ENCODE measurements at regions not wholly inside any gene's neighbourhood (a gene's known extent, or its start where the extent isn't known, plus 50 kb on each side); places are given as distances from the start of the nearest gene placed in this dataset.
"Not testable (repeated sequence)": the region's sequence is repeated elsewhere in the genome, so short reads cannot be mapped to it uniquely, and the experiment has no call there.

- no peak for DNase-seq
Measured at GRCh38 chr1:221204055-221204833, 325.0 kb downstream of the HLX start.

- no peak for DNase-seq
Measured at GRCh38 chr1:221206076-221206475, 326.8 kb downstream of the HLX start.

- DNase-seq: no peak
Measured at GRCh38 chr1:221212926-221213325, 333.7 kb downstream of the HLX start.

- no peak for DNase-seq
Measured at GRCh38 chr1:221217029-221217428, 337.8 kb downstream of the HLX start.

- DNase-seq: no peak
Measured at GRCh38 chr1:221223281-221223680, 344.0 kb downstream of the HLX start.

- DNase-seq: no peak
Measured at GRCh38 chr1:221227460-221227859, 348.2 kb downstream of the HLX start.

- DNase-seq: no peak
Measured at GRCh38 chr1:221227872-221228337, 348.7 kb downstream of the HLX start.

GRCh38 chr1:221228594-221228993 is 349.4 kb downstream of the HLX start:
- DNase-seq: no peak

- DNase-seq: peak; percentile 13
Measured at GRCh38 chr1:221230605-221231004, 351.4 kb downstream of the HLX start.

- no peak for DNase-seq
Measured at GRCh38 chr1:221234791-221235190, 355.5 kb downstream of the HLX start.

GRCh38 chr1:221237587-221237986 is 358.3 kb downstream of the HLX start:
- no peak for DNase-seq

- no peak for DNase-seq
Measured at GRCh38 chr1:221239181-221239580, 359.9 kb downstream of the HLX start.

GRCh38 chr1:221239792-221240191 is 360.5 kb downstream of the HLX start:
- no peak for DNase-seq

- no peak for DNase-seq
Measured at GRCh38 chr1:221240690-221241089, 361.4 kb downstream of the HLX start.

GRCh38 chr1:221241157-221241556 is 361.9 kb downstream of the HLX start:
- DNase-seq: no peak

- no peak for DNase-seq
Measured at GRCh38 chr1:221241592-221241991, 362.3 kb downstream of the HLX start.

GRCh38 chr1:221246067-221246466 is 366.8 kb downstream of the HLX start:
- no peak for DNase-seq

GRCh38 chr1:221246628-221247415 is 367.6 kb downstream of the HLX start:
- no peak for DNase-seq

- DNase-seq: no peak
Measured at GRCh38 chr1:221251580-221251979, 372.3 kb downstream of the HLX start.

GRCh38 chr1:221254813-221255212 is 375.6 kb downstream of the HLX start:
- no peak for DNase-seq

- no peak for DNase-seq
Measured at GRCh38 chr1:221256773-221257172, 377.5 kb downstream of the HLX start.

GRCh38 chr1:221257548-221257947 is 378.3 kb downstream of the HLX start:
- DNase-seq: not testable (repeated sequence)

GRCh38 chr1:221262677-221263076 is 383.4 kb downstream of the HLX start:
- DNase-seq: not testable (repeated sequence)

Measured in NCI-H2029 treated with DMSO at 0.1 percent for 48 hours (cell line).